Neural progenitor cell (in vitro differentiated cells): ENCODE measurements at regions not wholly inside any gene's neighbourhood (a gene's known extent, or its start where the extent isn't known, plus 50 kb on each side); places are given as distances from the start of the nearest gene placed in this dataset.

Source experiments
- EZH2 ChIP-seq: fragments of 200-600 bp; sonication (generic); IDR thresholded peaks from 2 replicates; pipeline ENCODE4 v1.6.1; 2017; ENCODE audit warnings: antibody characterized with exemption, mild to moderate bottlenecking, moderate library complexity
- TF ChIP-seq, protein P1 (sequence below): fragments of 200-600 bp; sonication (generic); IDR thresholded peaks from 2 replicates; pipeline ENCODE4 v1.5.1; 2017; ENCODE audit warnings: antibody characterized with exemption, mild to moderate bottlenecking

- TF ChIP-seq, protein P1, sequence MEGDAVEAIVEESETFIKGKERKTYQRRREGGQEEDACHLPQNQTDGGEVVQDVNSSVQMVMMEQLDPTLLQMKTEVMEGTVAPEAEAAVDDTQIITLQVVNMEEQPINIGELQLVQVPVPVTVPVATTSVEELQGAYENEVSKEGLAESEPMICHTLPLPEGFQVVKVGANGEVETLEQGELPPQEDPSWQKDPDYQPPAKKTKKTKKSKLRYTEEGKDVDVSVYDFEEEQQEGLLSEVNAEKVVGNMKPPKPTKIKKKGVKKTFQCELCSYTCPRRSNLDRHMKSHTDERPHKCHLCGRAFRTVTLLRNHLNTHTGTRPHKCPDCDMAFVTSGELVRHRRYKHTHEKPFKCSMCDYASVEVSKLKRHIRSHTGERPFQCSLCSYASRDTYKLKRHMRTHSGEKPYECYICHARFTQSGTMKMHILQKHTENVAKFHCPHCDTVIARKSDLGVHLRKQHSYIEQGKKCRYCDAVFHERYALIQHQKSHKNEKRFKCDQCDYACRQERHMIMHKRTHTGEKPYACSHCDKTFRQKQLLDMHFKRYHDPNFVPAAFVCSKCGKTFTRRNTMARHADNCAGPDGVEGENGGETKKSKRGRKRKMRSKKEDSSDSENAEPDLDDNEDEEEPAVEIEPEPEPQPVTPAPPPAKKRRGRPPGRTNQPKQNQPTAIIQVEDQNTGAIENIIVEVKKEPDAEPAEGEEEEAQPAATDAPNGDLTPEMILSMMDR: no peak
- no peak for TF ChIP-seq EZH2
These were observed 58.1 kb upstream of the CCDC190 start for GRCh38 chr1:162919034-162919433.
